Tibial artery (tissue), 4 donors: ENCODE measurements at regions not wholly inside any gene's neighbourhood (a gene's known extent, or its start where the extent isn't known, plus 50 kb on each side); places are given as distances from the start of the nearest gene placed in this dataset.

Experiments used
- DNase-seq, 2 donors: peaks; one replicate each; pipeline ENCODE4 v3.0.0-alpha.2; 2019
- H3K27ac ChIP-seq, 2 donors: fragments of 200-600 bp; sonication (generic) in 1 of 2; 1 replicate in 1 of 2; 2 replicates in 1 of 2; pipeline ENCODE4 v1.5.1; 2018 to 2019; ENCODE audit warnings: mild to moderate bottlenecking in 1 of 2
- H3K27me3 ChIP-seq, 2 donors: fragments of 200-600 bp; sonication (generic) in 1 of 2; one replicate each; pipeline versions ENCODE4 v1.5.1 to v1.6.0; 2016 to 2019
- H3K36me3 ChIP-seq, 3 donors: fragments of 200-600 bp; sonication (generic) in 2 of 3; one replicate each; pipeline ENCODE4 v1.5.1; 2016 to 2019; ENCODE audit warnings: mild to moderate bottlenecking in 2 of 3
- H3K4me1 ChIP-seq, 4 donors: fragments of 200-600 bp; sonication (generic) in 2 of 4; 1 replicate in 3 of 4; 2 replicates in 1 of 4; pipeline ENCODE4 v1.5.1; 2016 to 2019
- H3K4me3 ChIP-seq, 2 donors: fragments of 200-600 bp; sonication (generic) in 1 of 2; 1 replicate in 1 of 2; 2 replicates in 1 of 2; pipeline ENCODE4 v1.5.1; 2018 to 2019; ENCODE audit warnings: mild to moderate bottlenecking in 2 of 2
- H3K9me3 ChIP-seq, 3 donors: fragments of 200-600 bp; sonication (generic) in 1 of 3; one replicate each; pipeline ENCODE4 v1.5.1; 2016 to 2019
- CTCF ChIP-seq, 2 experiments: fragments of 200-600 bp in 1 of 2; fragments of 450-650 bp in 1 of 2; IDR thresholded peaks; one replicate each; pipeline ENCODE4 v1.5.1; 2017 to 2019; ENCODE audit warnings: antibody characterized with exemption in 2 of 2, mild to moderate bottlenecking in 1 of 2, moderate library complexity in 1 of 2
- intact Hi-C: fragments of 100-400 bp; cut with DNase I; formaldehyde crosslinking; loops from one replicate; pipeline ENCODE4 v1.15.0; 2023; ENCODE audit warnings: low total_unique reads

DNA sequence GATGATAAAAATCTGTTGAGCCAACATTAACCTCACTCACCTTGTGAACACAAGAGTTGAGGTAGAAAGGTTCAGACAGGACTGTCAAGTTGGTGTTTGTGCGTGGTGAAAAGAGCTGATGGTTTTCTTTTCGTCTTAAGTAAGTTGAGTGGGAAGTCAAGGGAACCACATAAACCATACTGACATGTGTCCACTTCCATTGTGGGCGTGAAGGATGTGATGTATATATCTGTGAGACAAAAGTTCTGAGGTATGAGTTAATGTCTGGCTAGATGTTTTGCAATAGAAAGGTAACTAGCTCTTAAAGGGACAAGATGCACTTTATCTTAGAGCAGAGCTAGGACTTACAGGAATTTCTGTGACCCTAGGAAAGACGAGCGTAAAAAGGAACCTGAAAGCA lies 1272.1 kb upstream of the ADGRB3 start:
- Histone ChIP-seq H3K27me3 (no peaks in the 10 kb centered on the region), H3K4me1 (no peaks in the 10 kb centered on the region), H3K27ac (no peak overlapping the region), H3K4me3 (no peak overlapping the region), H3K9me3 (no peaks in the 10 kb centered on the region), H3K36me3 (no peaks in the 10 kb centered on the region)
- no peak for DNase-seq
- no peak for TF ChIP-seq CTCF (IDR thresholded peaks at IDR 0.05)
- intact Hi-C loops: no loop called here

DNA sequence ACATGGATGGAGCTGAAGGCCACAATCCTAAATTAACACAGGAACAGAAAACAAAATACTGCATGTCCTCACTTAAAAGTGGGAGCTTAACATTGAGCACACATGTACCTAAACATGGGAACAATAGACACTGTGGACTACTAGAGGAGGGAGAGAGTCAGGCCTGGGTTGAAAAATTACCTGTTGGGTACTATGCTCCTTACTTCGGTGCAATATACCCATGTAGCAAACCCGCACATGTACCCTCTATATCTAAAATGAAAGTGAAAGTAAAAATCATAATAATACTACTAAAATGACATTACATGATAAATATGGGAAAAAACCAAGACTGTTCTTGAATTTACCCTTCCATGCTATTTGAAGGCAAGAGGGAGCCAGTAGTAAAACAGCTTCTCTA lies 1273.8 kb upstream of the ADGRB3 start:
- no peak overlapping the region for H3K4me3 ChIP-seq
- intact Hi-C loops: no loop called here
- no peaks in the 10 kb centered on the region for H3K4me1 ChIP-seq
- no peaks in the 10 kb centered on the region for H3K9me3 ChIP-seq
- no peak for DNase-seq
- no peaks in the 10 kb centered on the region for H3K36me3 ChIP-seq
- H3K27me3 ChIP-seq: no peaks in the 10 kb centered on the region
- TF ChIP-seq CTCF (IDR thresholded peaks at IDR 0.05): no peak
- no peak overlapping the region for H3K27ac ChIP-seq

GRCh38 chr6:67358241-67358640 lies 1276.8 kb upstream of the ADGRB3 start:
- no peak overlapping the region for H3K4me3 ChIP-seq
- no peaks in the 10 kb centered on the region for H3K9me3 ChIP-seq
- no peak for DNase-seq
- H3K27me3 ChIP-seq: no peaks in the 10 kb centered on the region
- H3K27ac ChIP-seq: no peak overlapping the region
- TF ChIP-seq CTCF (IDR thresholded peaks at IDR 0.05): no peak
- H3K36me3 ChIP-seq: no peaks in the 10 kb centered on the region
- intact Hi-C loops: no loop called here
- H3K4me1 ChIP-seq: no peaks in the 10 kb centered on the region

DNA sequence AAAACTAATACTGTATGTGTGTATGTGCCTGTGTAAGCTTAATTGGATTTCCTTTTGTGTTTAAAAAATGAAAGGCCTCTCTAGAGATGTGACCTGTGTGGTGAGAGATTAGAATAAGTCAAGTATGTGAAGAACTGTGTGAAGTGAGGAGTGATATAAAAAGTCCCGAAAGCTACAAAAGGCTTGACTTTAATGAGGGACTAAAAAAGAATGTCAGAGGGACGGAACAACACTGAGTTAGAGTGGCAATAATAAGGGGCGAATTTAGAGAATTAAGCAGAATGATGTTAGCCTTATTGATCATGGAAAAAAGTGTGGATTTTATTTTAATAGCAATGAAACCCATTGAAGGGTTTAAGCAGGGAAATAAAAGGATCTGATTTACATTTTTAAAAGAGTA lies 1281.2 kb upstream of the ADGRB3 start:
- no peak overlapping the region for H3K27ac ChIP-seq
- intact Hi-C loops: no loop called here

GRCh38 chr6:67352717-67353116 lies 1282.4 kb upstream of the ADGRB3 start:
- no peaks in the 10 kb centered on the region for H3K36me3 ChIP-seq
- no peaks in the 10 kb centered on the region for H3K4me1 ChIP-seq
- H3K4me3 ChIP-seq: no peak overlapping the region
- no peak overlapping the region for H3K27ac ChIP-seq
- no peak for TF ChIP-seq CTCF (IDR thresholded peaks at IDR 0.05)
- H3K27me3 ChIP-seq: no peaks in the 10 kb centered on the region
- DNase-seq: no peak
- intact Hi-C loops: no loop called here
- no peaks in the 10 kb centered on the region for H3K9me3 ChIP-seq

More for the DNA sequence above, 1281.2 kb upstream of the ADGRB3 start:
- no peaks in the 10 kb centered on the region for H3K4me1 ChIP-seq
- no peaks in the 10 kb centered on the region for H3K36me3 ChIP-seq
- no peak for DNase-seq
- H3K27me3 ChIP-seq: no peaks in the 10 kb centered on the region
- H3K9me3 ChIP-seq: no peaks in the 10 kb centered on the region
- TF ChIP-seq CTCF (IDR thresholded peaks at IDR 0.05): no peak
- H3K4me3 ChIP-seq: no peak overlapping the region

- Histone ChIP-seq H3K4me1 (no peaks in the 10 kb centered on the region), H3K9me3 (no peaks in the 10 kb centered on the region), H3K27me3 (no peaks in the 10 kb centered on the region), H3K4me3 (no peak overlapping the region), H3K27ac (no peak overlapping the region), H3K36me3 (no peaks in the 10 kb centered on the region)
- no peak for DNase-seq
- intact Hi-C loops: no loop called here
- TF ChIP-seq CTCF (IDR thresholded peaks at IDR 0.05): no peak
These were observed 1284.4 kb upstream of the ADGRB3 start for GRCh38 chr6:67350729-67351128.
